ENCODE measurements at regions not wholly inside any gene's neighbourhood (a gene's known extent, or its start where the extent isn't known, plus 50 kb on each side); places are given as distances from the start of the nearest gene placed in this dataset.
"Not testable (repeated sequence)": the region's sequence is repeated elsewhere in the genome, so short reads cannot be mapped to it uniquely, and the experiment has no call there.

DNA sequence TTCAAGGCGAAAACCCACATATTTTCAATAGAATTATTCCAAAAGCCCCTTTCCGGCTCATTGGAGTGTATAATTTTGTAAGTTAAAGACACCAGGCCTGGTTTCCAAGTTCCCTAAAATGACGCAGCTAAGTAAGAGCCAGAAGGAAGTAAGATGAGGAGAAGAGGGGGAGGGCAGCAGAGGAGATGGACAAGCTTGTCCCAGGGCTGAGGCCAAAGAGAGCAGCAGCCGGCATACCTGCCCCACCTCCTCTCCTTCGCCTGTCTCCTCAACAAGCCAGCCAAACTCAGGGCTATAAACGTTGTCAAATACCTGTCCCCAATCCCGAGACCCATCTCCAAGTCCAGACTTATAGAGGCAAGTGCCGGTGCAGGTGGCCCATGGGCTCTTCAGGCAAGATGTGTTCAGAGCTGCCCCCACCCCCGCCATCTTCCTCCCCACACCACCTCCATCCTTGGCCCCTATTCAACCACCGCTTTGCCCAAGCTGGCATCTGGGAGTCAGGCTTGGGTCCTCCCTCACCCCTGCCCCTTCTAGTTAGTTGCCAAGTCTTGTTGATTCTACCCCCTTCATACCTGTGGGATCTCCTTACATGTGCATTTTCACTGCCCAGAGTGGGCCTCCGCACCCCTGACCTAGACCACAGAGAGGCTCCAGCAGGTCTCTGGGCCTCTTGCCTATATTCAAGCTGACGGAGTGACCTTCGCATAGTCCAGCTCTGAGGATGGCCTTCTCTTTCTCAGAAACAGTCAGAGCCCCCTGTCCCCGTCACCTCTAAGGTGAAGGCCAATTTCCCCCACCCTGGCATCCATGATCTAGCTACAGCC lies 75.7 kb upstream of the SIRPA start:
- Mint-ChIP-seq H3K4me1 (peaks cover 6 to 16% (median 8%) of the 10 kb centered on the region in 3 donors), H3K27ac (no peak overlapping the region), H3K4me3 (no peak overlapping the region), H3K27me3 (peaks cover 7% of the 10 kb centered on the region), H3K9me3 (peaks cover 4 to 29% (median 5%) of the 10 kb centered on the region in 3 donors), H3K36me3 (peaks cover 8% of the 10 kb centered on the region)

- peaks cover 10% of the 10 kb centered on the region for H3K27me3 Mint-ChIP-seq
- H3K9me3 Mint-ChIP-seq = peaks cover 5 to 26% (median 5%) of the 10 kb centered on the region in 3 donors
- H3K27ac Mint-ChIP-seq = no peak overlapping the region
Measured at GRCh38 chr20:1818895-1819294, 76.3 kb upstream of the SIRPA start.

GRCh38 chr20:1818247-1818840 lies 76.9 kb upstream of the SIRPA start:
- no peak overlapping the region for H3K27ac Mint-ChIP-seq
- peaks cover 10% of the 10 kb centered on the region for H3K27me3 Mint-ChIP-seq
- H3K4me1 Mint-ChIP-seq = peaks cover 6 to 16% (median 8%) of the 10 kb centered on the region in 3 donors
- peaks cover 6% of the 10 kb centered on the region for H3K36me3 Mint-ChIP-seq
- H3K4me3 Mint-ChIP-seq = no peak overlapping the region
- H3K9me3 Mint-ChIP-seq = peaks cover 3 to 21% (median 5%) of the 10 kb centered on the region in 3 donors

More at GRCh38 chr20:1818895-1819294, 76.3 kb upstream of the SIRPA start:
- H3K4me3 Mint-ChIP-seq = no peak overlapping the region
- H3K4me1 Mint-ChIP-seq = peaks cover 6 to 16% (median 8%) of the 10 kb centered on the region in 3 donors
- peaks cover 6% of the 10 kb centered on the region for H3K36me3 Mint-ChIP-seq

GRCh38 chr20:1817577-1818211 lies 77.5 kb upstream of the SIRPA start:
- Mint-ChIP-seq H3K36me3 (peaks cover 6% of the 10 kb centered on the region), H3K9me3 (peaks cover 3 to 15% (median 5%) of the 10 kb centered on the region in 3 donors), H3K27ac (no peak overlapping the region), H3K4me3 (no peak overlapping the region), H3K27me3 (peaks cover 10% of the 10 kb centered on the region), H3K4me1 (peaks cover 6 to 16% (median 8%) of the 10 kb centered on the region in 3 donors)

DNA sequence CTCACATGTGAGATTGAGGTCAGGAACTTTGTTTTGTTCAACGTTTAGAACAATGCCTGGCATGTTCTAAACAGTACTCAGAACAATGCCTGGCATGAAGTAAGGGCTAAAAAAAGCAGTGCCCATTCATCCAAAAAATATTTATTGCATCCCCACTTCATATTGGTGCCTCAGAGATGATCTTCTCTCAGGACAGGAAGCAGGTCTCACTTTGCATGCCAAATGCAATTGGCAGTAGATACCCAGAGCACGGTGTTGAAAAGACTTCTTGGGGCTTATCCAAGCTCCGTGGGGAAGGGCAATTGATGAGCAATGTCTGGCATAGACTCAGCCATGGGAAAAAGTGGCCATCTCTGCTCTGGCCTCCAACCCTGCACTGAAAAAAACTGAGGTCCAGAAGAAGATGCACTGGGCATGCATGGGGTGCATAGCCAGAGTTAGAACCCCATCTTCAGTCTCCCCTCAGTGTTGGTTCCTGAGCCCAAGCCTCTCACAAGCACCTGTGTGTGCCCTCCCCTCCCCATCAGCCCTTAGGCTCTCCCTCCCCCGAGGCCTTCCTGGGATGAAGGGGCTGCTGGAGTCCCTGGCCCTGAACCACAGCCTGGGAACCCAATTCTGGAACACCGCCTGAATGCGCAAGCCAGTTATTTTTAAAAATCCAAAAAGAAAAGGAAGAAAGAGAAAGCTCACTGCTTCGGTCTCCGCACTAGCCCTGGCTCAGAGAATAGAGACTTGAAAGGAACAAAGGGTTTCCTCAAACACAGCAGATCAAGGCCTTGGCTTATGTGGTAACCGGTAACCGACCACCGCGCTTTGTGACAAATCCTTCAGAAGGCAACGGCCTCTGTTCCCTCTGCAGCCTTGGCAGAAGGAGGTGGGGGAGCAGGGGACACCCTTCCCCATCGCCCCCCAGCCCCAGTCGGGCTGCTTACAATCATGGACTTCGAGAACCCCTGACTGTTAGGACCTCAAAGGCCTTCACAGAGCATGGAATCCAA lies 78.5 kb upstream of the SIRPA start:
- H3K9me3 Mint-ChIP-seq = peaks cover 3 to 7% (median 3%) of the 10 kb centered on the region in 3 donors
- peaks cover 4% of the 10 kb centered on the region for H3K36me3 Mint-ChIP-seq
- peaks cover 10% of the 10 kb centered on the region for H3K27me3 Mint-ChIP-seq
- H3K27ac Mint-ChIP-seq = no peak overlapping the region
- H3K4me3 Mint-ChIP-seq = no peak overlapping the region
- H3K4me1 Mint-ChIP-seq = peaks cover 8 to 19% (median 11%) of the 10 kb centered on the region in 3 donors

DNA sequence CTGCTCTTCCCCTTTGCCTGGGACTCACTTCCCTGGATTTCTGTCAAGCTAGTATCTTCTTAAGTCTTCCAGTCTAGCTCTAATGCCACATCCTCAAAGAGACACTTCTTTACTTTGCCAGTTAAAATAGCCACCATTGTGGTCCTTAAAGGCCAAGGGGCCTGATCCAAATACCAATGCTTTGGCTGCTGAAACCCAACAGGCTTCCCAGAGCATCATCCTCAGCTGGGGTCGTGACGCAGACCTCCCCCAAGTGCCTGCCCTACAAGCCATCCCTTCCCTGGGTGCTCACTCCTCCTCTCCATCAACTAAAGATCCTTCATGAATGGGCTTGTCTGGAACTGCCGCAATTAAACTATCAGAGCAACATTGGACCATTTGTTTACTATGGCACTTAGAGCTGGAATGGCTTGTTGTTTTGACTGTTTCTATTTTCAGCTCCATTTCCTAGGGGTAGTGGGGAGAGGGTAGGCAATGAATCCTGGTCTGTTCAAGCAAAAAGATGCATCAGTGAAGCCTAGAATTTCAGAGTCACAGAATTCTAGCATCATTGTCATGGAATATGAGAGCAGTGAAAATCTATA lies 79.6 kb upstream of the SIRPA start:
- Mint-ChIP-seq H3K9me3 (peaks cover 0 to 3% (median 0%) of the 10 kb centered on the region in 3 donors), H3K36me3 (peaks cover 4% of the 10 kb centered on the region), H3K4me3 (no peak overlapping the region), H3K27me3 (peaks cover 7% of the 10 kb centered on the region), H3K4me1 (peaks cover 18 to 23% (median 18%) of the 10 kb centered on the region in 3 donors), H3K27ac (peak overlapping the region in 2 of 3 donors; percentile 15 to 27)

DNA sequence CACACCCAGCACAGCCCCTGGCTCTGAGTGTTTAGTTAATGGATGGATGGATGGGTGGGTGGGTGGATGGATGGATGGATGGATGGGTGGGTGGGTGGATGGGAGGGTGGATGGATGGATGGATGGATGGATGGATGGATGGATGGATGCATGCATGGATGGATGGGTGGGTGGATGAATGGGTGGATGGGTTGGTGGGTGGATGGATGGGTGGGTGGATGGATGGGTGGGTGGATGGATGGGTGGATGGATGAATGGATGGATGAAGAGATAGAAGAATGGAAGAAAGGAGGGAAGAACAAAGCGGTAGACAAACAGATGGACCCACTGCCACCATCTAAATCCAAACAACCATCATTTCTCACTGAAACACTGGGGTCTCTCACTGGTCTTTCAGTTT lies 80.3 kb upstream of the SIRPA start:
- not testable (repeated sequence) for H3K36me3 Mint-ChIP-seq, H3K27me3 Mint-ChIP-seq, H3K9me3 Mint-ChIP-seq, H3K4me3 Mint-ChIP-seq, H3K27ac Mint-ChIP-seq
- H3K4me1 Mint-ChIP-seq = peaks cover 19 to 23% (median 21%) of the 10 kb centered on the region in 3 donors

- H3K4me1 Mint-ChIP-seq = peaks cover 18 to 23% (median 22%) of the 10 kb centered on the region in 3 donors
- no peak overlapping the region for H3K27ac Mint-ChIP-seq
- peaks cover 2% of the 10 kb centered on the region for H3K36me3 Mint-ChIP-seq
Measured at GRCh38 chr20:1813674-1814635, 81.3 kb upstream of the SIRPA start.

GRCh38 chr20:1813101-1813529 lies 82.1 kb upstream of the SIRPA start:
- H3K27ac Mint-ChIP-seq = no peak overlapping the region
- peaks cover 16 to 23% (median 22%) of the 10 kb centered on the region in 3 donors for H3K4me1 Mint-ChIP-seq

More at GRCh38 chr20:1813674-1814635, 81.3 kb upstream of the SIRPA start:
- H3K27me3 Mint-ChIP-seq = peaks cover 7% of the 10 kb centered on the region
- H3K4me3 Mint-ChIP-seq = no peak overlapping the region
- peaks cover 0 to 3% (median 0%) of the 10 kb centered on the region in 3 donors for H3K9me3 Mint-ChIP-seq

GRCh38 chr20:1811621-1812498 lies 83.3 kb upstream of the SIRPA start:
- H3K27me3 Mint-ChIP-seq = peaks cover 4% of the 10 kb centered on the region
- H3K4me3 Mint-ChIP-seq = peak overlapping the region in 2 of 4 donors; percentile 43 to 90
- no peaks in the 10 kb centered on the region for H3K36me3 Mint-ChIP-seq
- peaks cover 17 to 27% (median 20%) of the 10 kb centered on the region in 3 donors for H3K4me1 Mint-ChIP-seq
- peak overlapping the region; percentile 4 to 94 (median 61) for H3K27ac Mint-ChIP-seq
- peaks cover 0 to 3% (median 0%) of the 10 kb centered on the region in 3 donors for H3K9me3 Mint-ChIP-seq

More at GRCh38 chr20:1813101-1813529, 82.1 kb upstream of the SIRPA start:
- Mint-ChIP-seq H3K9me3 (peaks cover 0 to 3% (median 0%) of the 10 kb centered on the region in 3 donors), H3K4me3 (no peak overlapping the region), H3K36me3 (peaks cover under 1% of the 10 kb centered on the region), H3K27me3 (peaks cover 5% of the 10 kb centered on the region)

GRCh38 chr20:1810926-1811620 lies 84.1 kb upstream of the SIRPA start:
- H3K27ac Mint-ChIP-seq = peak overlapping the region; percentile 4 to 94 (median 61)
- H3K36me3 Mint-ChIP-seq = no peaks in the 10 kb centered on the region
- H3K27me3 Mint-ChIP-seq = peaks cover 4% of the 10 kb centered on the region
- peak overlapping the region in 2 of 4 donors; percentile 43 to 90 for H3K4me3 Mint-ChIP-seq
- H3K9me3 Mint-ChIP-seq = peaks cover 0 to 3% (median 0%) of the 10 kb centered on the region in 3 donors
- H3K4me1 Mint-ChIP-seq = peaks cover 17 to 23% (median 19%) of the 10 kb centered on the region in 3 donors
